Trophoblast cell (in vitro differentiated cells and primary cell): ENCODE measurements at regions not wholly inside any gene's neighbourhood (a gene's known extent, or its start where the extent isn't known, plus 50 kb on each side); places are given as distances from the start of the nearest gene placed in this dataset.

Source experiments
- DNase-seq, 2 donors: peaks; one replicate each; pipeline ENCODE4 v3.0.0-alpha.2; 2016
- H2AFZ ChIP-seq: 2 replicates; pipeline ENCODE4 v1.6.1; 2013; ENCODE audit warnings: low read length, moderate library complexity, mild to moderate bottlenecking; ENCODE audit not compliant: insufficient read depth, poor library complexity
- H2AK5ac ChIP-seq: 2 replicates; pipeline ENCODE4 v1.6.1; 2013; ENCODE audit warnings: mild to moderate bottlenecking, low read length
- H2BK120ac ChIP-seq: 2 replicates; pipeline ENCODE4 v1.6.1; 2013; ENCODE audit warnings: low read length, mild to moderate bottlenecking, moderate library complexity; ENCODE audit not compliant: insufficient read depth, poor library complexity
- H2BK12ac ChIP-seq: 2 replicates; pipeline ENCODE4 v1.6.1; 2013; ENCODE audit warnings: mild to moderate bottlenecking, low read length, moderate library complexity
- H2BK5ac ChIP-seq: 2 replicates; pipeline ENCODE4 v1.6.1; 2013; ENCODE audit warnings: low read length, low read depth, moderate library complexity, mild to moderate bottlenecking; ENCODE audit not compliant: poor library complexity
- H3K14ac ChIP-seq: 2 replicates; pipeline ENCODE4 v1.6.1; 2013; ENCODE audit warnings: mild to moderate bottlenecking, low read length
- H3K18ac ChIP-seq: 2 replicates; pipeline ENCODE4 v1.6.1; 2013; ENCODE audit warnings: mild to moderate bottlenecking, low read length
- H3K23ac ChIP-seq: 2 replicates; pipeline ENCODE4 v1.6.1; 2013; ENCODE audit warnings: low read length
- H3K27ac ChIP-seq: 2 replicates; pipeline ENCODE4 v1.5.1; 2013; ENCODE audit warnings: low read depth, mild to moderate bottlenecking, inconsistent platforms, low read length, moderate library complexity
- H3K27me3 ChIP-seq: 2 replicates; pipeline ENCODE4 v1.6.1; 2013; ENCODE audit warnings: inconsistent platforms, mild to moderate bottlenecking, low read length, moderate library complexity; ENCODE audit not compliant: insufficient read depth
- H3K36me3 ChIP-seq, 2 experiments: 1 replicate in 1 of 2; 2 replicates in 1 of 2; pipeline ENCODE4 v1.6.1; 2013; ENCODE audit warnings: low read length in 2 of 2, mild to moderate bottlenecking in 2 of 2, moderate library complexity in 1 of 2; ENCODE audit not compliant: insufficient read depth in 2 of 2, control insufficient read depth in 1 of 2
- H3K4ac ChIP-seq: 2 replicates; pipeline ENCODE4 v1.6.1; 2013; ENCODE audit warnings: low read depth, mild to moderate bottlenecking, low read length, moderate library complexity
- H3K4me1 ChIP-seq, 2 experiments: 1 replicate in 1 of 2; 2 replicates in 1 of 2; pipeline ENCODE4 v1.6.1; 2013; ENCODE audit warnings: low read length in 2 of 2, mild to moderate bottlenecking in 2 of 2, moderate library complexity in 1 of 2; ENCODE audit not compliant: insufficient read depth in 2 of 2, control insufficient read depth in 1 of 2
- H3K4me2 ChIP-seq: 2 replicates; pipeline ENCODE4 v1.6.1; 2013; ENCODE audit warnings: inconsistent platforms, mild to moderate bottlenecking, low read length, moderate library complexity
- H3K4me3 ChIP-seq: 2 replicates; pipeline ENCODE4 v1.5.1; 2013; ENCODE audit warnings: mild to moderate bottlenecking, low read depth, low read length, inconsistent platforms
- H3K79me1 ChIP-seq: one replicate; pipeline ENCODE4 v1.6.1; 2013; ENCODE audit warnings: low read length
- H3K79me2 ChIP-seq: 2 replicates; pipeline ENCODE4 v1.6.1; 2013; ENCODE audit warnings: low read length, mild to moderate bottlenecking; ENCODE audit not compliant: control insufficient read depth, insufficient read depth, poor library complexity
- H3K9ac ChIP-seq: 2 replicates; pipeline ENCODE4 v1.6.1; 2013; ENCODE audit warnings: mild to moderate bottlenecking, low read length
- H3K9me3 ChIP-seq: 2 replicates; pipeline ENCODE4 v1.6.1; 2013; ENCODE audit warnings: low read depth, mild to moderate bottlenecking, control low read depth, inconsistent platforms, low read length; ENCODE audit not compliant: insufficient read depth
- H4K12ac ChIP-seq: 2 replicates; pipeline ENCODE4 v1.6.1; 2013; ENCODE audit warnings: low read depth, mild to moderate bottlenecking, low read length, moderate library complexity
- H4K8ac ChIP-seq: 2 replicates; pipeline ENCODE4 v1.6.1; 2013; ENCODE audit warnings: low read depth, mild to moderate bottlenecking, low read length, moderate library complexity
- H4K91ac ChIP-seq: one replicate; pipeline ENCODE4 v1.6.1; 2013; ENCODE audit warnings: low read depth, mild to moderate bottlenecking, low read length, moderate library complexity
- WGBS: extraction: QIAGEN DNeasy Blood & Tissue Kit; methylation state at CpG from one replicate; pipeline ENCODE4 v1.1.7; 2013; ENCODE audit warnings: missing lambda C conversion rate; ENCODE audit not compliant: insufficient read length, insufficient coverage; ENCODE audit errors: extremely low coverage; 5-methylcytosine and 5-hydroxymethylcytosine counted together

DNA sequence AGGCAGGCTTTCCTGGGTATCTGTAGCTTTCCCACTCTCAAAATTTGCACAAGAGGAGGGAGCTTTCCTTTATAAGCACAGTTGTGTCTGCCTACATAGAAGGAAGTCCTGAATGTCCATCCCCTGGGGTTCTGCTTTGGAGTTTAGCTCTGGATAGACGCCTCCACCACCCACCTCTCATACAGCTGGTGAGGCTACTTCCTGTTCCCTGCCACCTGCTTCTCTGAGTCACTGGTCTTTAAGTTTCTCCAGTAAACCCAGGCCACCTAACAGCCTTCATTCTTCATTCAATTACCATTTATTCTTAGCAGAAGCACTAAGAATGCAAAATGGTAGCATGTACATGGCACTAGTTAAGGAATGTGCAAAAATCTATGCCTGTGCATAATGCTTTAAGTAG is 407.8 kb downstream of the CDH2 start:
- WGBS: no CpG with 5 or more reads among the region's 1 CpG
- Histone ChIP-seq H3K27ac (no peak overlapping the region), H3K14ac (no peak overlapping the region), H3K4me1 (no peaks in the 10 kb centered on the region), H2AFZ (no peak overlapping the region), H3K79me1 (no peaks in the 10 kb centered on the region), H3K9ac (no peak overlapping the region), H4K8ac (no peak overlapping the region), H3K79me2 (no peaks in the 10 kb centered on the region), H4K12ac (no peak overlapping the region), H3K18ac (no peak overlapping the region), H3K9me3 (no peaks in the 10 kb centered on the region), H2BK120ac (no peak overlapping the region), H3K27me3 (no peaks in the 10 kb centered on the region), H3K36me3 (no peaks in the 10 kb centered on the region), H3K4me2 (no peak overlapping the region), H3K4ac (no peak overlapping the region), H4K91ac (no peak overlapping the region), H2BK5ac (no peak overlapping the region), H3K23ac (no peak overlapping the region), H2AK5ac (no peak overlapping the region), H2BK12ac (no peak overlapping the region), H3K4me3 (no peak overlapping the region)
- no peak for DNase-seq

- DNase-seq: no peak
- no peak overlapping the region for H2BK5ac ChIP-seq
- H3K27me3 ChIP-seq: no peaks in the 10 kb centered on the region
- H3K27ac ChIP-seq: no peak overlapping the region
- no peak overlapping the region for H2AFZ ChIP-seq
- no peaks in the 10 kb centered on the region for H3K36me3 ChIP-seq
- H2BK120ac ChIP-seq: no peak overlapping the region
- no peaks in the 10 kb centered on the region for H3K9me3 ChIP-seq
- no peak overlapping the region for H2BK12ac ChIP-seq
- peaks cover 0 to 3% of the 10 kb centered on the region in 2 experiments for H3K4me1 ChIP-seq
- no peaks in the 10 kb centered on the region for H3K79me2 ChIP-seq
- no peak overlapping the region for H2AK5ac ChIP-seq
- H3K14ac ChIP-seq: no peak overlapping the region
- H3K4ac ChIP-seq: no peak overlapping the region
- no peak overlapping the region for H4K91ac ChIP-seq
- no peak overlapping the region for H4K12ac ChIP-seq
- WGBS: no CpG with 5 or more reads among the region's 1 CpG
- H3K79me1 ChIP-seq: no peaks in the 10 kb centered on the region
- H3K18ac ChIP-seq: no peak overlapping the region
- H3K4me2 ChIP-seq: no peak overlapping the region
- no peak overlapping the region for H4K8ac ChIP-seq
- H3K9ac ChIP-seq: no peak overlapping the region
- H3K4me3 ChIP-seq: no peak overlapping the region
- H3K23ac ChIP-seq: no peak overlapping the region
Observed at GRCh38 chr18:27763936-27764335, 413.0 kb downstream of the CDH2 start.

DNA sequence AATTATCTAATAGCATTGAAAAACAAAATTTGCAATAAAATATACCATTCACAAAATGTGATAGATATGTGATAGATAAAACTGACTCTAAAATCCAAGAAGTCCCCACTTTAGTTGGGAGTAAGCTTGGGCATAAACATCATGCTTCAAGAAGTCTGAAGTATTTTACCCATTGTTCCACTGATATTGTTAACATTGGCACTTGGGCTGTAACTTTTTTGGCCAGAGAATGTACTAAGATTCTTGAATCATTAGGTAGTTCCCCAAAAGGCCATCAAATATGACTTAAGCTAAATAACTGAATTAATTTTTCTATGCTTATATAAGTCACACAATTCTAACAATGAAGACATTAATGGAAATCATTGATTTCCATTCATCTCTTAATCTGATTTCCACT is 413.6 kb downstream of the CDH2 start:
- Histone ChIP-seq H2BK12ac (no peak overlapping the region), H3K79me2 (no peaks in the 10 kb centered on the region), H3K9me3 (no peaks in the 10 kb centered on the region), H2BK5ac (no peak overlapping the region), H3K27ac (no peak overlapping the region), H4K91ac (no peak overlapping the region), H3K4me2 (no peak overlapping the region), H2AK5ac (no peak overlapping the region), H4K12ac (no peak overlapping the region), H4K8ac (no peak overlapping the region), H2BK120ac (no peak overlapping the region), H3K23ac (no peak overlapping the region), H3K79me1 (no peaks in the 10 kb centered on the region), H3K4me3 (no peak overlapping the region), H3K4ac (no peak overlapping the region), H3K14ac (no peak overlapping the region), H3K27me3 (no peaks in the 10 kb centered on the region), H2AFZ (no peak overlapping the region), H3K4me1 (peaks cover 0 to 3% of the 10 kb centered on the region in 2 experiments), H3K36me3 (no peaks in the 10 kb centered on the region), H3K18ac (no peak overlapping the region), H3K9ac (no peak overlapping the region)
- DNase-seq: no peak

GRCh38 chr18:27762054-27762453 is 414.9 kb downstream of the CDH2 start:
- Histone ChIP-seq H3K4ac (no peak overlapping the region), H3K18ac (no peak overlapping the region), H3K9me3 (no peaks in the 10 kb centered on the region), H2BK120ac (no peak overlapping the region), H3K23ac (no peak overlapping the region), H3K14ac (no peak overlapping the region), H3K79me2 (no peaks in the 10 kb centered on the region), H3K4me3 (no peak overlapping the region), H4K91ac (no peak overlapping the region), H4K12ac (no peak overlapping the region), H3K27me3 (no peaks in the 10 kb centered on the region), H2AFZ (no peak overlapping the region), H2AK5ac (no peak overlapping the region), H2BK12ac (no peak overlapping the region), H2BK5ac (no peak overlapping the region), H3K79me1 (no peaks in the 10 kb centered on the region), H3K27ac (no peak overlapping the region), H3K36me3 (no peaks in the 10 kb centered on the region), H3K9ac (no peak overlapping the region), H4K8ac (no peak overlapping the region), H3K4me1 (peaks cover 0 to 3% of the 10 kb centered on the region in 2 experiments), H3K4me2 (no peak overlapping the region)
- DNase-seq: peak in 1 of 2 donors; percentile 60
- no CpG with 5 or more reads among the region's 4 CpGs for WGBS
